ENCODE measurements at regions not wholly inside any gene's neighbourhood (a gene's known extent, or its start where the extent isn't known, plus 50 kb on each side); places are given as distances from the start of the nearest gene placed in this dataset.

GRCh38 chr18:68494802-68495581 is 219.9 kb downstream of the TMX3 start:
- TF ChIP-seq, protein P1, sequence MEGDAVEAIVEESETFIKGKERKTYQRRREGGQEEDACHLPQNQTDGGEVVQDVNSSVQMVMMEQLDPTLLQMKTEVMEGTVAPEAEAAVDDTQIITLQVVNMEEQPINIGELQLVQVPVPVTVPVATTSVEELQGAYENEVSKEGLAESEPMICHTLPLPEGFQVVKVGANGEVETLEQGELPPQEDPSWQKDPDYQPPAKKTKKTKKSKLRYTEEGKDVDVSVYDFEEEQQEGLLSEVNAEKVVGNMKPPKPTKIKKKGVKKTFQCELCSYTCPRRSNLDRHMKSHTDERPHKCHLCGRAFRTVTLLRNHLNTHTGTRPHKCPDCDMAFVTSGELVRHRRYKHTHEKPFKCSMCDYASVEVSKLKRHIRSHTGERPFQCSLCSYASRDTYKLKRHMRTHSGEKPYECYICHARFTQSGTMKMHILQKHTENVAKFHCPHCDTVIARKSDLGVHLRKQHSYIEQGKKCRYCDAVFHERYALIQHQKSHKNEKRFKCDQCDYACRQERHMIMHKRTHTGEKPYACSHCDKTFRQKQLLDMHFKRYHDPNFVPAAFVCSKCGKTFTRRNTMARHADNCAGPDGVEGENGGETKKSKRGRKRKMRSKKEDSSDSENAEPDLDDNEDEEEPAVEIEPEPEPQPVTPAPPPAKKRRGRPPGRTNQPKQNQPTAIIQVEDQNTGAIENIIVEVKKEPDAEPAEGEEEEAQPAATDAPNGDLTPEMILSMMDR (IDR thresholded peaks at IDR 0.05; ENCODE audit: control insufficient read depth, extremely low read depth, insufficient read depth), result no peak
- no peak for DNase-seq (ENCODE audit: low read depth)

DNA sequence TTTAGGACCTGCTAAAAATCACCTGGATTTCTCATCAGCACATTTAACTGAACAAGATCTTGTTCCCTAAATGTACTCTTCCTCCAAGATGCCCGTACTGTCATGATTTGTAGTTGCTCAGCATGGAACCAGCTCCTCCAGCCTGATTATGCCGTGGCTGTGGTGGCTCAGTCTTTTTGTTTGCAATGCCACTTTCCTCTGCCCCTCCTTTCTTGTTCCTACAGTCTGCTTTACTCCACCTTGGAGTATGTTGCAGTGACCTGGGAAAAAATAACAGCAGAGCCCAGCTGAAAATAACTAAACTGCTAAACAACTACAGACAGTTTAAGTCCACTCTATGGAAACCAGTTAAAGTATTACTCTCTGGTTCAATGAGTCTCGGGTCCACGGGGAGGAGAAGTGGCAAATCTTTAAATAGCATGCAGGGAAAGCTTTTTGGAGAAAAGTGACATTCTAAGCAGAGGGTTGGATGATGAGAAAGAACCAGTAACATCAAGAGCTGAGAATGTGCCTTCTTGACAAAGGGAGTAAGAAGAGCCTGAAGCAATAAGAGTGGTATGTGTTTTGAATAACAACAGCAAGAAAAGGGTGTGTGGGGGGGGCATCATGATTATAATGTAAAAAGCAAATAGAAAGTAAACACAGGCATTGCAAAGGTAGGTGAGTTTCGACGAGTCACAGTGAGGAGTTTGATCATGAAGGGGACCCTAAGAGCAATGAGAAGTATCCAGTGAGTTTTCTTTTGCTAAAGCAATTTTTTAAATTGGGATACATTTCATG is 225.7 kb downstream of the TMX3 start:
- no peak for DNase-seq (ENCODE audit: low read depth)
- TF ChIP-seq, protein P1 (IDR thresholded peaks at IDR 0.05; ENCODE audit: control insufficient read depth, extremely low read depth, insufficient read depth), result no peak
- no peak overlapping the region for H3K4me3 ChIP-seq (ENCODE audit: low read depth, low read length)

More at GRCh38 chr18:68494802-68495581, 219.9 kb downstream of the TMX3 start:
- H3K4me3 ChIP-seq (ENCODE audit: low read depth, low read length), result no peak overlapping the region

- TF ChIP-seq, protein P1 (IDR thresholded peaks at IDR 0.05; ENCODE audit: control insufficient read depth, extremely low read depth, insufficient read depth), result no peak
- H3K4me3 ChIP-seq (ENCODE audit: low read depth, low read length), result no peak overlapping the region
- peak; percentile 17 for DNase-seq (ENCODE audit: low read depth)
Observed at GRCh38 chr18:68484241-68484640, 230.7 kb downstream of the TMX3 start.

GRCh38 chr18:68482815-68483214 is 232.1 kb downstream of the TMX3 start:
- no peak overlapping the region for H3K4me3 ChIP-seq (ENCODE audit: low read depth, low read length)
- DNase-seq (ENCODE audit: low read depth), result no peak
- TF ChIP-seq, protein P1 (IDR thresholded peaks at IDR 0.05; ENCODE audit: control insufficient read depth, extremely low read depth, insufficient read depth), result no peak

DNA sequence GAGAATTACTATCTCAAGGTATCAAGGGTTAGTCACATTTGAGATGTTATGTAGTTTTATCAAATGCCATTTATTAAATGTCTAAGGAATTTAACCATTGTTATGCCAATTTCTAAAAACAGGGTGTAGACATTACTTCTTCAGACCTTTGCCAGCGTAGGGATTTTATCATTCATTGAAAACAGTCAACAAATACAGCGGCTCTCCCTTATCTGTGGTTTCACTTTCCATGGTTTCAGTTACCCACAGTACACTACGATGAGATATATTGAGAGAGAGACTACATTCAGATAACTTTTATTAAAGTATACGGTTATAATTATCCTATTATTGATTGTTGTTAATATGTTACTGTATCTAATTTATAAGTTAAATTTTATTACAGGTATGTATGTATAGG is 234.7 kb downstream of the TMX3 start:
- no peak for DNase-seq (ENCODE audit: low read depth)
- TF ChIP-seq, protein P1 (IDR thresholded peaks at IDR 0.05; ENCODE audit: control insufficient read depth, extremely low read depth, insufficient read depth), result no peak

GRCh38 chr18:68478246-68478645 is 236.7 kb downstream of the TMX3 start:
- DNase-seq (ENCODE audit: low read depth), result no peak
- H3K4me3 ChIP-seq (ENCODE audit: low read depth, low read length), result no peak overlapping the region
- TF ChIP-seq, protein P1 (IDR thresholded peaks at IDR 0.05; ENCODE audit: control insufficient read depth, extremely low read depth, insufficient read depth), result no peak

More for the DNA sequence above, 234.7 kb downstream of the TMX3 start:
- no peak overlapping the region for H3K4me3 ChIP-seq (ENCODE audit: low read depth, low read length)
